Rectal smooth muscle tissue (tissue), 1 donor: ENCODE measurements at regions not wholly inside any gene's neighbourhood (a gene's known extent, or its start where the extent isn't known, plus 50 kb on each side); places are given as distances from the start of the nearest gene placed in this dataset.

Experiments used
- H3K27ac ChIP-seq: one replicate; pipeline ENCODE4 v1.7.0; 2013; ENCODE audit warnings: low read depth, low read length, inconsistent platforms
- H3K27me3 ChIP-seq: one replicate; pipeline ENCODE4 v1.7.0; 2013; ENCODE audit warnings: low read length; ENCODE audit not compliant: control insufficient read depth, insufficient read depth
- H3K36me3 ChIP-seq: one replicate; pipeline ENCODE4 v1.7.0; 2013; ENCODE audit warnings: low read length; ENCODE audit not compliant: control insufficient read depth, insufficient read depth
- H3K4me1 ChIP-seq: one replicate; pipeline ENCODE4 v1.7.0; 2013; ENCODE audit warnings: low read length; ENCODE audit not compliant: control insufficient read depth, insufficient read depth
- H3K4me3 ChIP-seq: one replicate; pipeline ENCODE4 v1.7.0; 2013; ENCODE audit warnings: low read length
- H3K9ac ChIP-seq: one replicate; pipeline ENCODE4 v1.7.0; 2013; ENCODE audit warnings: low read length

DNA sequence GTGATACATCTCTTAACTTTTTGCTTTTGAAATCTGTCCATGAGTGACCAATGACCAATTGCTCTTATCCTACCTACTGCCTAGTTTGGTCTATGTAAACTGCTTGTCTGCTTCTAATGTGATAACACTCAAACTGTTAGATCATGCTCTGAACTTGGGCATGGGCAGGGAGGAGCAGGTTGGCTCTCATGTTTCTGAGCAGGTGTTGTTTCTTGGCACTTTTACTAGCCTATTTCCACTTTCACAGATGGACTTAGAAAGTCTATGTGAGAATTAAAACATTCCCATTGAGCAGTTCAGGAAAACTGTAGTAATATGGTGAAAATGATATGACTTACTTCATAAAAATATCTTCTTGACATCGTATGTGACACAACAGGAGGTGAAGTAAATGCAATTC lies 538.4 kb downstream of the HACE1 start:
- H3K9ac ChIP-seq = no peak overlapping the region
- no peak overlapping the region for H3K27ac ChIP-seq

DNA sequence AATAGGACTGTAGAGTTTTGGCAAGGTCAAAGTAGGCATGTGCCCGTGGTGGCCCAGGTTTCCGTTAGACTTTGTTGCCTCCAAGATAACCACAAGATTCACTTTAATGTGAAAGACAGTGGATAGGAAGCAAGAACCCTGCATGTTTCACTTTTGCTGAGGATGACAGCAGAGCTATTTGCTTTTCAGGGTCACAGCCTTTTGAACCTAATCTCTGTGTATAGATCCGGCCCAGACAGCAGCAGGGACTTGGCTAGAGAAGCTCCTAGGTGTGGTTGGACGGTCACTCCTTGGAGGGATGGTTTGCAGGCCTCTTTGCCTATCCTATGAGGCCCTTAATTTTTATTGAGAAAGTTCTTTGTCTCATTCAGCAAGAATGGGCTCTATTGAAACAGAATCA lies 538.8 kb downstream of the HACE1 start:
- Histone ChIP-seq H3K4me1 (no peaks in the 10 kb centered on the region), H3K27ac (no peak overlapping the region), H3K9ac (no peak overlapping the region), H3K4me3 (no peak overlapping the region), H3K36me3 (no peaks in the 10 kb centered on the region), H3K27me3 (no peaks in the 10 kb centered on the region)

More for the DNA sequence above, 538.4 kb downstream of the HACE1 start:
- Histone ChIP-seq H3K4me1 (no peaks in the 10 kb centered on the region), H3K36me3 (no peaks in the 10 kb centered on the region), H3K27me3 (no peaks in the 10 kb centered on the region), H3K4me3 (no peak overlapping the region)

DNA sequence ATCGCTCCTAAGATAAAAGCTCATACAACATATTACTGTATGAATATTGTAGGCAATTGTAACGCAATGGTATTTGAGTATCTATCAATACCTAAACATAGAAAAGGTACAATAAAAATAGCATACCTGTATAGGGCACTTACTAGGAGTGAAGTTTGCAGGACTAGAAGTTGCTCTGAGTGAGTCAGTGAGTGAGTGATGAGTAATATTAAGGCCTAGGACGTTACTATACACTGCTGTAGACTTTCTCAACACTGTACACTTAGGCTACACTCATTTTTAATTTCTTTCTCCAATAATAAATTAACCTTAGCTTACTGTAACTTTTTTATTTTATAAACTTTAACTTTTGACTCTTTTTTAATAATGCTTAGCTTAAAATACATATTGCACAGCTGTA lies 546.9 kb downstream of the HACE1 start:
- Histone ChIP-seq H3K9ac (no peak overlapping the region), H3K36me3 (no peaks in the 10 kb centered on the region), H3K4me1 (no peaks in the 10 kb centered on the region), H3K4me3 (no peak overlapping the region), H3K27ac (no peak overlapping the region), H3K27me3 (no peaks in the 10 kb centered on the region)

DNA sequence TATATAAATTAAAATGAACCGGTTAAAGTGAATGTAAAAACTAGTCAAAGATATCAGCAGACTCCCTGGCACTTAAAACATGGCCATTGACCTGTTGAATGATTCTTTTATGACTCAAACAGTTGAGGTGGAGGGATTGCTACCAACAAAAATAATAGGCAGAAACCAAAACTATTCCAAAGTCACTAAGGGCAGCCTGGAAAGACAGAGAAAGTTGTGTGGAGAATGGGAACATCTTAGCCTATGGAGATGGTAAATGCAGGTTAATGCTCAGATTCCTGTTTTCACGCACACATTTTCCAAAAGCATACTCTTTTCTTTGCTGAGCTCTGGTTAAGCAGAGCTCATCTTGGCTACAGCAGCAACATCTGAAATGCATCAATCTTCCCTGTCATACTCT lies 553.5 kb downstream of the HACE1 start:
- Histone ChIP-seq H3K27me3 (no peaks in the 10 kb centered on the region), H3K27ac (no peak overlapping the region), H3K36me3 (no peaks in the 10 kb centered on the region), H3K4me1 (no peaks in the 10 kb centered on the region), H3K4me3 (no peak overlapping the region), H3K9ac (no peak overlapping the region)

GRCh38 chr6:104305206-104305605 lies 554.5 kb downstream of the HACE1 start:
- no peak overlapping the region for H3K4me3 ChIP-seq
- no peaks in the 10 kb centered on the region for H3K27me3 ChIP-seq
- H3K36me3 ChIP-seq = no peaks in the 10 kb centered on the region
- no peak overlapping the region for H3K27ac ChIP-seq
- no peaks in the 10 kb centered on the region for H3K4me1 ChIP-seq
- H3K9ac ChIP-seq = no peak overlapping the region

GRCh38 chr6:104301951-104302350 lies 557.8 kb downstream of the HACE1 start:
- H3K9ac ChIP-seq = no peak overlapping the region
- no peaks in the 10 kb centered on the region for H3K4me1 ChIP-seq
- H3K27me3 ChIP-seq = no peaks in the 10 kb centered on the region
- no peaks in the 10 kb centered on the region for H3K36me3 ChIP-seq
- no peak overlapping the region for H3K27ac ChIP-seq
- no peak overlapping the region for H3K4me3 ChIP-seq

GRCh38 chr6:104286641-104287040 lies 573.1 kb downstream of the HACE1 start:
- H3K4me1 ChIP-seq = no peaks in the 10 kb centered on the region
- H3K27ac ChIP-seq = no peak overlapping the region
- no peak overlapping the region for H3K9ac ChIP-seq
- no peaks in the 10 kb centered on the region for H3K36me3 ChIP-seq
- no peaks in the 10 kb centered on the region for H3K27me3 ChIP-seq
- no peak overlapping the region for H3K4me3 ChIP-seq

DNA sequence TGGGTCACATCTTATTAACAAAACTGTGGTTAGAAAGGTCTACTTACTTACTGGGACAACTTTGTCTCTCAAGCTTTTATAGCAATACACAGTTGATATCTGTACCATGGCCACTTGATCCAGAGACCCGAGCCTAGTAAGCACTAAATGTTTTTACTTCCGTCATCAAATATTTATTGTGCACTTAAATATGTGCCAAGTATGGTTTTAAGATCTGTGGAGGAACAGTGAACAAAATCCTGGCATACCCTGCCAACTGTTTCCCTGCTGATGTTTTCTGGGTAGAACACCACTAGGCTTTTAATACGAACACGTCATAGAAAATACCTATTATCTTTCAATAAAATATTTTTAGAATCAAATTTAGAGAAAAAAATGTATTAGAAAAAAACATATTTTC lies 574.8 kb downstream of the HACE1 start:
- no peaks in the 10 kb centered on the region for H3K4me1 ChIP-seq
- no peak overlapping the region for H3K4me3 ChIP-seq
- no peaks in the 10 kb centered on the region for H3K36me3 ChIP-seq
- H3K9ac ChIP-seq = no peak overlapping the region
- H3K27ac ChIP-seq = no peak overlapping the region
- H3K27me3 ChIP-seq = no peaks in the 10 kb centered on the region

- H3K27ac ChIP-seq = no peak overlapping the region
- no peaks in the 10 kb centered on the region for H3K36me3 ChIP-seq
These were observed 577.1 kb downstream of the HACE1 start for GRCh38 chr6:104282581-104282980.

GRCh38 chr6:104281370-104281769 lies 578.3 kb downstream of the HACE1 start:
- Histone ChIP-seq H3K36me3 (no peaks in the 10 kb centered on the region), H3K27ac (no peak overlapping the region), H3K4me1 (no peaks in the 10 kb centered on the region), H3K4me3 (no peak overlapping the region), H3K9ac (no peak overlapping the region), H3K27me3 (no peaks in the 10 kb centered on the region)

More at GRCh38 chr6:104282581-104282980, 577.1 kb downstream of the HACE1 start:
- no peak overlapping the region for H3K4me3 ChIP-seq
- H3K27me3 ChIP-seq = no peaks in the 10 kb centered on the region
- no peak overlapping the region for H3K9ac ChIP-seq
- H3K4me1 ChIP-seq = no peaks in the 10 kb centered on the region

DNA sequence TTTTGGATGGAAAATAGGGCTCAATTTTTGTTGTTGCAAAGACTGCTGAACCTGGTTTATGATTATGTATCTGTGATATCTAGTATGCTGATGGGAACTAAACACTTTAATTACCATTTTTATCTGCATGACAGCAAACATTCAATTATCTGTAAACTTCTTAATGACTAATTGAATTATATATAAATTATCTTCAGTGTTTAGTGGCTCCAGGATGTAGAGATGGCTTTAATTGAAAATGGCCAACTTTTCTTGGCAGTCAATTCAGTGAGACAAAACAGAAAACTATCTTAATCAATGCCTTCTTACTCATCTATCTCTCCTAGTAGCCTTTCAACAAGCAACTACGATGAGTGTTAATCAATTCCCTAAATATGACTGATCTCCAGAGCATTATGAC lies 591.3 kb downstream of the HACE1 start:
- Histone ChIP-seq H3K36me3 (no peaks in the 10 kb centered on the region), H3K27ac (no peak overlapping the region), H3K4me3 (no peak overlapping the region), H3K27me3 (no peaks in the 10 kb centered on the region), H3K9ac (no peak overlapping the region), H3K4me1 (no peaks in the 10 kb centered on the region)

GRCh38 chr6:104266922-104267321 lies 592.8 kb downstream of the HACE1 start:
- no peak overlapping the region for H3K9ac ChIP-seq
- no peak overlapping the region for H3K27ac ChIP-seq
- H3K4me3 ChIP-seq = no peak overlapping the region
- no peaks in the 10 kb centered on the region for H3K4me1 ChIP-seq
- H3K36me3 ChIP-seq = no peaks in the 10 kb centered on the region
- H3K27me3 ChIP-seq = no peaks in the 10 kb centered on the region

GRCh38 chr6:104256646-104257045 lies 603.1 kb downstream of the HACE1 start:
- Histone ChIP-seq H3K27ac (no peak overlapping the region), H3K4me1 (no peaks in the 10 kb centered on the region), H3K36me3 (no peaks in the 10 kb centered on the region), H3K9ac (no peak overlapping the region), H3K27me3 (no peaks in the 10 kb centered on the region), H3K4me3 (no peak overlapping the region)
